ENCODE measurements at regions not wholly inside any gene's neighbourhood (a gene's known extent, or its start where the extent isn't known, plus 50 kb on each side); places are given as distances from the start of the nearest gene placed in this dataset.

GRCh38 chr2:7357993-7358392 is 440.8 kb downstream of the RNF144A start:
- H3K4me1 ChIP-seq: no peaks in the 10 kb centered on the region
- H3K9me3 ChIP-seq: no peaks in the 10 kb centered on the region
- 86 to 92% methylated on average over 2 of the region's 2 CpGs for WGBS, 2 donors
- no peak for DNase-seq
- H3K36me3 ChIP-seq: no peaks in the 10 kb centered on the region
- H3K4me3 ChIP-seq: no peak overlapping the region
- intact Hi-C loops (cut with DNase I): no loop called here
- no peak overlapping the region for H3K27ac ChIP-seq
- TF ChIP-seq EP300 (IDR thresholded peaks at IDR 0.05): no peak
- TF ChIP-seq POLR2AphosphoS5 (IDR thresholded peaks at IDR 0.05): no peak
- no peak for TF ChIP-seq CTCF (IDR thresholded peaks at IDR 0.05)
- no peak for TF ChIP-seq POLR2A (IDR thresholded peaks at IDR 0.05)
- H3K27me3 ChIP-seq: no peaks in the 10 kb centered on the region

GRCh38 chr2:7358865-7359447 is 441.7 kb downstream of the RNF144A start:
- TF ChIP-seq POLR2A (IDR thresholded peaks at IDR 0.05) (no peak), POLR2AphosphoS5 (IDR thresholded peaks at IDR 0.05) (no peak), EP300 (IDR thresholded peaks at IDR 0.05) (no peak), CTCF (IDR thresholded peaks at IDR 0.05) (no peak)
- intact Hi-C loops (cut with DNase I): no loop called here
- no peaks in the 10 kb centered on the region for H3K27me3 ChIP-seq
- no peaks in the 10 kb centered on the region for H3K4me1 ChIP-seq
- no peak overlapping the region for H3K27ac ChIP-seq
- H3K36me3 ChIP-seq: no peaks in the 10 kb centered on the region
- no peaks in the 10 kb centered on the region for H3K9me3 ChIP-seq
- H3K4me3 ChIP-seq: no peak overlapping the region
- no peak for DNase-seq
- WGBS, 2 donors: 76 to 82% methylated on average over 8 of the region's 8 CpGs

GRCh38 chr2:7363906-7364305 is 446.7 kb downstream of the RNF144A start:
- TF ChIP-seq CTCF (IDR thresholded peaks at IDR 0.05) (no peak), POLR2AphosphoS5 (IDR thresholded peaks at IDR 0.05) (no peak), EP300 (IDR thresholded peaks at IDR 0.05) (no peak), POLR2A (IDR thresholded peaks at IDR 0.05) (no peak)
- Histone ChIP-seq H3K4me1 (no peaks in the 10 kb centered on the region), H3K27ac (no peak overlapping the region), H3K4me3 (no peak overlapping the region), H3K36me3 (no peaks in the 10 kb centered on the region), H3K27me3 (no peaks in the 10 kb centered on the region), H3K9me3 (peaks cover 0 to 5% (median 1%) of the 10 kb centered on the region in 4 donors)
- 78 to 88% methylated on average over 3 of the region's 3 CpGs for WGBS, 2 donors
- intact Hi-C loops (cut with DNase I): no loop called here
- no peak for DNase-seq

- WGBS, 2 donors: 94 to 95% methylated on average over 1 of the region's 1 CpG
- peaks cover 0 to 8% (median 2%) of the 10 kb centered on the region in 4 donors for H3K9me3 ChIP-seq
- TF ChIP-seq POLR2A (IDR thresholded peaks at IDR 0.05) (no peak), CTCF (IDR thresholded peaks at IDR 0.05) (no peak), EP300 (IDR thresholded peaks at IDR 0.05) (no peak), POLR2AphosphoS5 (IDR thresholded peaks at IDR 0.05) (no peak)
These were observed 451.0 kb downstream of the RNF144A start for GRCh38 chr2:7368211-7368610.

GRCh38 chr2:7373156-7373555 is 455.9 kb downstream of the RNF144A start:
- TF ChIP-seq POLR2A (IDR thresholded peaks at IDR 0.05) (no peak), POLR2AphosphoS5 (IDR thresholded peaks at IDR 0.05) (no peak), CTCF (IDR thresholded peaks at IDR 0.05) (no peak), EP300 (IDR thresholded peaks at IDR 0.05) (no peak)
- intact Hi-C loops (cut with DNase I): no loop called here
- WGBS, 2 donors: 96 to 98% methylated on average over 1 of the region's 1 CpG
- H3K27me3 ChIP-seq: no peaks in the 10 kb centered on the region
- no peak overlapping the region for H3K27ac ChIP-seq
- peaks cover 0 to 8% (median 2%) of the 10 kb centered on the region in 4 donors for H3K9me3 ChIP-seq
- no peaks in the 10 kb centered on the region for H3K36me3 ChIP-seq
- no peak for DNase-seq
- H3K4me3 ChIP-seq: no peak overlapping the region
- peaks cover 0 to 6% (median 3%) of the 10 kb centered on the region in 4 donors for H3K4me1 ChIP-seq

More at GRCh38 chr2:7368211-7368610, 451.0 kb downstream of the RNF144A start:
- no peak overlapping the region for H3K27ac ChIP-seq
- H3K4me3 ChIP-seq: no peak overlapping the region
- H3K36me3 ChIP-seq: no peaks in the 10 kb centered on the region
- intact Hi-C loops (cut with DNase I): no loop called here
- no peak for DNase-seq
- no peaks in the 10 kb centered on the region for H3K27me3 ChIP-seq
- H3K4me1 ChIP-seq: no peaks in the 10 kb centered on the region
